GM19463 (cell line): ENCODE measurements at regions not wholly inside any gene's neighbourhood (a gene's known extent, or its start where the extent isn't known, plus 50 kb on each side); places are given as distances from the start of the nearest gene placed in this dataset.

Source experiments
- ATAC-seq: cut with Tn5 transposase; IDR thresholded peaks from one replicate; pipeline ENCODE4 v1.9.1; 2021; ENCODE audit warnings: mild to moderate bottlenecking, moderate library complexity; ENCODE audit not compliant: unreplicated experiment

GRCh38 chr2:219987830-219988229 lies 360.4 kb downstream of the SLC4A3 start:
- no peak for ATAC-seq

DNA sequence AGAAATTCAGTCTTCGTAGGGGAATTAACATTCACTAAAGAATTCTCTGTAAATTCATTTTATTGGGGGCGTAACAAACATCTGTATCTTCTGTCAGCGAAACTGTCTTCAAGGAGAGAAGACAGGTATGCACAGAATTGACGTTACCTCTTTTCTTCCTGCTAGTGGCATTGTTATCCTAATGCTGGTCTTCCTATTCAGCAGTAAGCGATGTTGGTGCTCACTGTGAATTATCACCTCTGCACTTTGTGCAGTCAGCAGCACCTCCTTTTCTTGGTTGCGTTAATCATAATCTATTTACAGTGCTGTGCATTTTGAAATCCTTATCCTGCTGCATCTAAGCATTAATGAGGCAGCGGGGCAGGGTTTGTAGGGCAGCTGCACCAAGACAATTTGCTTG lies 362.3 kb downstream of the SLC4A3 start:
- ATAC-seq, result no peak

GRCh38 chr2:219991116-219991515 lies 363.7 kb downstream of the SLC4A3 start:
- no peak for ATAC-seq

DNA sequence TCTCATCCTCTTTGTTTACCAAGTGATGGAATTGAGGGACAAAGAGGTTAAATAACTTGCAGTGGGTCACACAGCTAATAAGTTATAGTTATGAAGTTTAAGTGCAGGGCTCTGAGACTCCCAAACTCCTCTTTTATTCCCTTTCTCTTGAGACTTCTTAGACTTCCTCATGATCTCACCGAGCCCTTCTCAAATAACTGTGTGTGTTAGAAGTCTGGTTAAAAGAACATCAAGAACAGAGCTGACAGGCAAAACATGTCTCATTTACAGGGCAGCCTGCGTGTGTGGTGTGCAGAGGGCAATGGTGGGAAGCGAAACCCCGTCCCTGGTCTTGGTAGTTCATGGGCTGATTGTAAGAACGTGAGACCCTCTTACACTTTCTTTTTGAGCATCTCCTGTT lies 368.0 kb downstream of the SLC4A3 start:
- ATAC-seq, result no peak

- no peak for ATAC-seq
These were observed 368.7 kb downstream of the SLC4A3 start for GRCh38 chr2:219995991-219996765.

GRCh38 chr2:219997341-219997851 lies 370.0 kb downstream of the SLC4A3 start:
- no peak for ATAC-seq

DNA sequence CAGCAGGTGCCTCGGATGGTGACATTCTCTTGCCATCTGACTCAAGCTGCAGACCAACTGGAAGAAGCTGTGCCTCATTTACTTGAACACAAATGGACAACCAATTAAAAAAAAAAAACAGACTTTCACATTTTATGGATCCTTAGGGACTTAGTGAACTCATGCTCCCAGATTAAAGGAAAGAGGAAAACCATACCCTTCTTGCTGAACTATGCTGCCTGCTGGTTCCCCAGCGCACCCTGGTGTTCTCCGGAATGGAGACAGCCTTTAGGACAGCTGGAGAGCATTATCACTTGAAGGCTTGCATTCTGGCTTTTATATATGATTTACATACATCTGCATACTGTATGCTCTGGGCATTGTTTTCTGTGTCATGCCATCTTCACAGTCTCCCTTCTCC lies 370.7 kb downstream of the SLC4A3 start:
- ATAC-seq, result no peak

- ATAC-seq, result no peak
These were observed 371.3 kb downstream of the SLC4A3 start for GRCh38 chr2:219998714-219999227.

- no peak for ATAC-seq
These were observed 372.6 kb downstream of the SLC4A3 start for GRCh38 chr2:220000080-220000479.

DNA sequence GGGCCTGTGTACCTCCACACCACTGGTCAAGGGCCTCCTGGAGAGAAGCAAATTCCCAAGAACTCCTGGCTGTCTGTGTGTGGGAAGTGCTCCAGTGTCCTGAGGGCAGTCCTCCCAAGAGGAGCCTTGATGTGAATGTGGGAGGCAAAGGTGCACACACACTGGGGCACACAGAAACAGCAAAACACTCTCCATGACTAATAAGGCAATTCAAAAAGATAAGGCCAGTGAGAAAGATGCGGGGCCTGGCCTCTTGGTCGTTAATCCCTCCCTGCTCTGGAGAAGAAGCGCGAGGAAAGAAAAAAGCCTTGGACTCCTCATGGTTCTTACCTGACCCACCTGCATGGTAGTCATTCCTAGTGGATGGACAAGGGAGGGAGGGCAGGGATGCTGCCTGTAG lies 373.2 kb downstream of the SLC4A3 start:
- ATAC-seq, result no peak

- ATAC-seq, result no peak
These were observed 374.3 kb downstream of the SLC4A3 start for GRCh38 chr2:220001751-220002150.

GRCh38 chr2:220002251-220002650 lies 374.8 kb downstream of the SLC4A3 start:
- no peak for ATAC-seq

DNA sequence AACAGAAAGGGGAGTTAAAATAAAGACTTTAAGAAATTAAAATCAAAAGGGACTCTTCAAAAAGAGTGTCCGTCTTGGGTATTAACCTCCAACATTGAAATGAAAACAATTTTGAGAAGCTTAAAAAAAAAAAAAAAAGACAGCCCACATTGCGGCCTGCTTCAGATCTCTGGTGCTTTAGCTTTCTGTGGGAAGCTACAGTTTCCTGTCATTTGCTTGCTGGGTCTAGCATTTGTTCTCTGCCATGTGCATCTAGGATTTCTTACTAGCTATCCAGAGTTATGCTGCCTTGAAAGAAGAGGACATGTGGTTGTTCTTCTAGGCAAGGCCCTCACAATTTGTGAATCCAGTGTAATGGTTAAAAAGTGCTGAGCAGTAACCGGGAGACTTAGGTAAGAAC lies 375.3 kb downstream of the SLC4A3 start:
- ATAC-seq, result no peak

- ATAC-seq, result no peak
These were observed 377.9 kb downstream of the SLC4A3 start for GRCh38 chr2:220005362-220005761.

DNA sequence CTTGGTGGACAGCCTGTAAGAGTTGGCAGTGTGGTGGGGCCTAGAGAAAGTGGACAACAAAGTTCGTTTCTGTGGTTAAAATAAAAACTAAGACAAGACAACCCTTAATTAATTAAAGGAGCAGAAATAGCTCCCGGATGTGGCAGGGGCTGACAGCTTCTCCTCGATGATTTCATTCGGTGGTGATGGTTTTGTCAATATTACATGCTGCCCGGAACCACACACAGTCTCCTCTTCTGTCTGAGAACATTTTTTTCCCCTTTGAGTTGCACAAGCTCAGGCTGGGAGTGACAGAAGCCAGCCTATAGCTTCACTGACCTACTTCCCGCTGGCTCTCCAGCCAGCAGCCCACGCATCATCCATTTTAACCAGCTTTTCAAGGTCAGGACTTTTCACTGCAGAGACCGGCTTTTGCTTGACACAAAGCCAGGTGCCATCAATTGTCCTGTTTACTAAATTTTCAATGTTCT lies 378.8 kb downstream of the SLC4A3 start:
- ATAC-seq, result no peak

- no peak for ATAC-seq
These were observed 384.4 kb downstream of the SLC4A3 start for GRCh38 chr2:220011859-220012258.

GRCh38 chr2:220014961-220015360 lies 387.5 kb downstream of the SLC4A3 start:
- ATAC-seq, result no peak

DNA sequence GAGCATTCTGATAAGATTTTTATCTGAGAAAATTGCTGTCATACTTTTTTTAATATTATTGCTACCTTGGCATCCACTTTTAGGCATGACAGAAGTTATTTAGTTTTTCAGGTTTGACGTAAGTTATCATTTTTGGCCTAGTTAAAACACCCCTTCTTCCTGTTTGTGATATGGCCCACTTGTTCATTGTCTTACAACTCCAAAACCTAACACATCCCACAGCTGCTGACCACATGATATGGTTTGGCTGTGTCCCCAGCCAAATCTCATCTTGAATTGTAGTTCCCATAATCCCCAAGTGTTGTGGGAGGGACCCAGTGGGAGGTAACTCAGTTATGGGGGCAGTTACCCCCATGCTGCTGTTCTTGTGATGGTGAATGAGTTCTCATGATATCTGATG lies 388.1 kb downstream of the SLC4A3 start:
- no peak for ATAC-seq

GRCh38 chr2:220025207-220025606 lies 397.8 kb downstream of the SLC4A3 start:
- ATAC-seq, result no peak

- no peak for ATAC-seq
These were observed 401.6 kb downstream of the SLC4A3 start for GRCh38 chr2:220029013-220029412.

DNA sequence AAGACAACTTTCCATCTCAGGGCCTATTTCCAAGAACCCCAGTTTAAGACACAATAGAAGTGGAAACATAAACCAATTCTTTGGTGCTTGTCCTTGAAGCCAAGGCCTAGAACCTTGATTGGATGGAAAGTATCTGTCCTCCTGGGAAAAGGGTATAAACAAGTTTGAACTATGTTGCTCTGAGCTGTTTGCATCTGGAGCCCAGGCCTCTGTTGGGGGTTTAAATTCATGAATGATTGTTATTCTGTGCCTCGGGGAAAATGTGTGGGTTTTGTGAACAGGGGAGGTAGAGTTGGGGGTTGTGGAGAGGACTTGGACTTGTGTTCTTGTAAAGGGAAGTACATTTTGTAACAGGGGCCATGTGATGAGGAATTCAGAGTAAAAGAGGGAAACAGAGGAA lies 406.1 kb downstream of the SLC4A3 start:
- ATAC-seq, result no peak

DNA sequence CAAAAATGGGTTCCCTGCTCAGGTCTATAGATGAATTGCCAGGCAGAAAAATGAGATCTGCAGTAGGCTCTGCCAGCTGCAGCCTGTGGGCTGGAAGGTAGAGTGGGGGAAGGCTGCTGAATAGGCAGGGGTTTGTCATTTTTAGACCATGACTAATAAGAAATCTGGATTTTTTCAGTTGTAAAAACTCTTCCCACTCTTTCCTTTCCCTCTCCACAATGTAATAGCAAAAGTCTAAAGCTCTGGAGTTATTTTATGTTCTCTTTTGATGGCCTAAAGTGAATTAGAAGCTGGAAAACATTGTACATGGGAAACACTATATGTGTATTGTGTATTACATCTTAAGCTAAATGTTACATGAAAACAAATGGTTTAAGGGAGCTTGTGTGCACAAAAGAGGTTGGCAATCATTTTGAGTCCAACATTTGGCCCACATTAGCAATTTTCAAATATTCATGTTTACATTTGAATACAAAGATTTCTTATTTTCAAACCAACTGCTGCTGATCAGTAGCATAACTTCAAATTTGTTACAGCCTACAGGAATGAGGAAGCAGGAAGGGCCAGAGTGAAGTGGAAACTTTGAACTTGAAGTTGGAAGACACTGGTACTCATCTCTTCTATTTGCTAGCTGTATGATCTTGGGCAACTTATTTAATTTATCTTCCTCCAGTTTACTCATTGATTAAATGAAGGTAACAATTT lies 407.1 kb downstream of the SLC4A3 start:
- ATAC-seq, result no peak
